Endothelial cell of umbilical vein (primary cell): ENCODE measurements at regions not wholly inside any gene's neighbourhood (a gene's known extent, or its start where the extent isn't known, plus 50 kb on each side); places are given as distances from the start of the nearest gene placed in this dataset.

ENCODE experiments used
- BruUV-seq: library from RNA; stranded (reverse); fragments of 400-500 nt; replicated peaks from 2 replicates; lab custom pipeline; 2021; lab: Mats Ljungman, UMichigan
- CTCF ChIA-PET: fragments of 300-600, 350-600 bp; sonication (Branson Sonifier 250); formaldehyde crosslinking; loops from one replicate; lab custom pipeline; 2021; ENCODE audit warnings: antibody characterized with exemption, inconsistent platforms; lab: Charles Lee
- POLR2A ChIA-PET: fragments of 300-600, 350-600 bp; sonication (Branson Sonifier 250); formaldehyde crosslinking; loops from one replicate; lab custom pipeline; 2021; ENCODE audit warnings: antibody characterized with exemption, inconsistent platforms; lab: Charles Lee
- DNase-seq: peaks from one replicate; pipeline ENCODE4 v3.0.0-alpha.2; 2011; ENCODE audit warnings: low read depth, low spot score
- FAIRE-seq: peaks from 2 replicates; lab custom pipeline; 2011; peaks lifted over from hg19 to GRCh38; lab: Jason Lieb, UNC
- H2AFZ ChIP-seq: 2 replicates; pipeline ENCODE4 v1.6.0; 2012; ENCODE audit warnings: low read depth, low read length, control low read depth, inconsistent platforms
- H3K27ac ChIP-seq: 2 replicates; pipeline ENCODE4 v1.5.1; 2011; ENCODE audit warnings: low read depth, mild to moderate bottlenecking, control low read depth, low read length, moderate library complexity; ENCODE audit not compliant: insufficient read depth
- H3K27me3 ChIP-seq, 2 experiments: 2 replicates each; pipeline versions ENCODE4 v1.6.0 to v1.6.1; 2011; ENCODE audit warnings: low read length in 2 of 2, mixed read lengths in 1 of 2; ENCODE audit not compliant: control insufficient read depth in 2 of 2, insufficient read depth in 2 of 2
- H3K36me3 ChIP-seq, 2 experiments: 2 replicates in 1 of 2; 3 replicates in 1 of 2; pipeline ENCODE4 v1.5.1; 2011; ENCODE audit warnings: low read length in 2 of 2, mild to moderate bottlenecking in 1 of 2, moderate library complexity in 1 of 2; ENCODE audit not compliant: control insufficient read depth in 2 of 2, insufficient read depth in 2 of 2; ENCODE audit errors: extremely low read depth in 1 of 2
- H3K4me1 ChIP-seq: 3 replicates; pipeline ENCODE4 v1.5.1; 2011; ENCODE audit warnings: mild to moderate bottlenecking, low read length; ENCODE audit not compliant: control insufficient read depth, insufficient read depth; ENCODE audit errors: extremely low read depth
- H3K4me2 ChIP-seq: 2 replicates; pipeline ENCODE4 v1.6.1; 2011; ENCODE audit warnings: low read length, control low read depth, mixed read lengths; ENCODE audit not compliant: insufficient read depth
- H3K4me3 ChIP-seq, 3 experiments: fragments of 200-600 bp in 1 of 3; sonication (generic), shearing (Covaris generic) in 1 of 3; replicated peaks in 1 of 3; 2 replicates each; pipeline ENCODE4 v1.5.1; 2011 to 2016; ENCODE audit warnings: control low read depth in 3 of 3, low read length in 3 of 3, mild to moderate bottlenecking in 2 of 3, inconsistent platforms in 1 of 3, low read depth in 1 of 3, moderate library complexity in 1 of 3; ENCODE audit not compliant: insufficient read depth in 1 of 3
- H3K79me2 ChIP-seq: 2 replicates; pipeline ENCODE4 v1.6.0; 2012; ENCODE audit warnings: low read length, inconsistent platforms; ENCODE audit not compliant: control insufficient read depth, insufficient read depth
- H3K9ac ChIP-seq: replicated peaks from 2 replicates; pipeline ENCODE3; 2011; ENCODE audit warnings: low read length, control low read depth; ENCODE audit not compliant: insufficient read depth; ENCODE audit errors: extremely low read depth
- H3K9me1 ChIP-seq: replicated peaks from 3 replicates; pipeline ENCODE4 v1.6.0; 2011; ENCODE audit warnings: mild to moderate bottlenecking, low read length; ENCODE audit not compliant: control insufficient read depth, insufficient read depth; ENCODE audit errors: extremely low read depth
- H3K9me3 ChIP-seq: replicated peaks from 2 replicates; pipeline ENCODE4 v1.5.1; 2012; ENCODE audit warnings: low read length, inconsistent platforms; ENCODE audit not compliant: control insufficient read depth, insufficient read depth
- H4K20me1 ChIP-seq: replicated peaks from 2 replicates; pipeline ENCODE3; 2011; ENCODE audit warnings: mild to moderate bottlenecking, low read length; ENCODE audit not compliant: control insufficient read depth, insufficient read depth; ENCODE audit errors: extremely low read depth
- EZH2 ChIP-seq: IDR thresholded peaks from 2 replicates; pipeline ENCODE4 v1.6.1; 2012; ENCODE audit warnings: borderline replicate concordance, low read depth, mild to moderate bottlenecking, moderate library complexity, low read length, inconsistent platforms; ENCODE audit not compliant: severe bottlenecking
- FOS ChIP-seq: IDR thresholded peaks from 2 replicates; pipeline ENCODE4 v1.6.1; 2011; ENCODE audit warnings: mild to moderate bottlenecking, low read length, moderate library complexity, borderline replicate concordance; ENCODE audit not compliant: insufficient read depth
- GATA2 ChIP-seq: IDR thresholded peaks from 2 replicates; pipeline ENCODE4 v1.7.0; 2011; ENCODE audit warnings: low read depth, mild to moderate bottlenecking, moderate library complexity, mixed read lengths, low read length; ENCODE audit not compliant: insufficient read length, insufficient read depth
- JUN ChIP-seq: IDR thresholded peaks from 2 replicates; pipeline ENCODE4 v1.6.1; 2011; ENCODE audit warnings: borderline replicate concordance, low read depth; ENCODE audit not compliant: insufficient read length, insufficient read depth
- MYC ChIP-seq: IDR thresholded peaks from one replicate; pipeline ENCODE4 v1.6.1; 2011; ENCODE audit warnings: mild to moderate bottlenecking, low read depth, low read length
- POLR2A ChIP-seq: IDR thresholded peaks from 2 replicates; pipeline ENCODE4 v1.6.1; 2012; ENCODE audit warnings: low read depth, mild to moderate bottlenecking, control low read depth, low read length
- POLR2AphosphoS5 ChIP-seq: IDR thresholded peaks from 2 replicates; pipeline ENCODE4 v1.6.1; 2012; ENCODE audit warnings: low read depth, mild to moderate bottlenecking, control low read depth, low read length, moderate library complexity; ENCODE audit not compliant: insufficient read depth
- dilution Hi-C: fragments of 300-500 bp; cut with MboI; formaldehyde crosslinking; loops from one replicate; pipeline ENCODE4 v1.15.0; 2019; ENCODE audit warnings: low sequenced_read_pairs; ENCODE audit not compliant: extremely low pct_ligation_motif_present
- intact Hi-C: fragments of 100-400 bp; cut with micrococcal nuclease; formaldehyde crosslinking; loops from one replicate; pipeline ENCODE4 v1.10.0; 2022
- TF ChIP-seq, protein P1 (sequence below), 2 donors: IDR thresholded peaks; 1 replicate in 1 of 2; 2 replicates in 1 of 2; pipeline ENCODE4 v1.5.1; 2011; ENCODE audit warnings: low read length in 2 of 2, mild to moderate bottlenecking in 2 of 2, moderate library complexity in 2 of 2, control low read depth in 1 of 2, inconsistent platforms in 1 of 2, low read depth in 1 of 2; ENCODE audit not compliant: insufficient read depth in 1 of 2; ENCODE audit errors: extremely low read depth in 1 of 2
- TF ChIP-seq, protein P2 (sequence below): IDR thresholded peaks from 2 replicates; pipeline ENCODE4 v1.6.1; 2011; ENCODE audit not compliant: insufficient read depth, insufficient read length

DNA sequence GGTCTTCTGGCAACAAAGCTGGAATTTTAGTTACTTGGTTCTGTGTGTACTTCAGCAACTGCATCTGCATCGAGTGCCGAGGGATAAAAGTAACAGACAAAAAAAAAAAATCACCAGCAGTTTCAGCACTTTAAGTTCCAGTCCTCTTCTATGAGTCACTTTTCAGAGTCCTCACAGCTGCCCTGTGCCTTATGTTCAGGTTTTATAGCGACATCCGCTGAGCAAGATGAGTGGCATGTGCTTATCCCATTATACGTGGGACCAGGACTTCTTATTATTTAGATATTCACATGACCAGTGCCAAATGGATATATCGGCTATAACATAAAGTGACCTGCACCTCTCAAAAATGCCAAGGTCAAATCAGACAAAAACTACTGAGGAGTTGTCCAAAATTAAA, 242.9 kb downstream of the FOXA2 start:
- POLR2A ChIA-PET: no interaction called here
- Histone ChIP-seq H3K4me3 (no peak overlapping the region), H3K27ac (no peak overlapping the region), H3K79me2 (no peaks in the 10 kb centered on the region), H2AFZ (no peak overlapping the region), H3K9me1 (no peaks in the 10 kb centered on the region), H3K4me1 (no peaks in the 10 kb centered on the region), H3K9me3 (no peaks in the 10 kb centered on the region), H3K9ac (no peak overlapping the region), H4K20me1 (no peaks in the 10 kb centered on the region), H3K27me3 (peaks cover 5 to 10% of the 10 kb centered on the region in 2 experiments), H3K36me3 (no peaks in the 10 kb centered on the region), H3K4me2 (no peak overlapping the region)
- dilution Hi-C loops (loop anchor here (25.0 kb wide), 1 partner anchor 346 kb away; no protein-coding TSS in a partner anchor), intact Hi-C loops (no loop called here)
- CTCF ChIA-PET: interaction anchor here (1.0 to 5.8 kb wide), 4 partner anchors 8 to 999 kb away, joined by 3 to 136 read pairs (median 8); no protein-coding TSS in a partner anchor
- TF ChIP-seq JUN (no peak), FOS (no peak), MYC (no peak), EZH2 (no peak), POLR2A (no peak), GATA2 (no peak), POLR2AphosphoS5 (no peak)
- TF ChIP-seq, protein P1, sequence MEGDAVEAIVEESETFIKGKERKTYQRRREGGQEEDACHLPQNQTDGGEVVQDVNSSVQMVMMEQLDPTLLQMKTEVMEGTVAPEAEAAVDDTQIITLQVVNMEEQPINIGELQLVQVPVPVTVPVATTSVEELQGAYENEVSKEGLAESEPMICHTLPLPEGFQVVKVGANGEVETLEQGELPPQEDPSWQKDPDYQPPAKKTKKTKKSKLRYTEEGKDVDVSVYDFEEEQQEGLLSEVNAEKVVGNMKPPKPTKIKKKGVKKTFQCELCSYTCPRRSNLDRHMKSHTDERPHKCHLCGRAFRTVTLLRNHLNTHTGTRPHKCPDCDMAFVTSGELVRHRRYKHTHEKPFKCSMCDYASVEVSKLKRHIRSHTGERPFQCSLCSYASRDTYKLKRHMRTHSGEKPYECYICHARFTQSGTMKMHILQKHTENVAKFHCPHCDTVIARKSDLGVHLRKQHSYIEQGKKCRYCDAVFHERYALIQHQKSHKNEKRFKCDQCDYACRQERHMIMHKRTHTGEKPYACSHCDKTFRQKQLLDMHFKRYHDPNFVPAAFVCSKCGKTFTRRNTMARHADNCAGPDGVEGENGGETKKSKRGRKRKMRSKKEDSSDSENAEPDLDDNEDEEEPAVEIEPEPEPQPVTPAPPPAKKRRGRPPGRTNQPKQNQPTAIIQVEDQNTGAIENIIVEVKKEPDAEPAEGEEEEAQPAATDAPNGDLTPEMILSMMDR (IDR thresholded peaks at IDR 0.05; ENCODE audit: extremely low read depth in 1 of 2, insufficient read depth in 1 of 2, low read depth in 1 of 2, low read length in 2 of 2): no peak
- TF ChIP-seq, protein P2, sequence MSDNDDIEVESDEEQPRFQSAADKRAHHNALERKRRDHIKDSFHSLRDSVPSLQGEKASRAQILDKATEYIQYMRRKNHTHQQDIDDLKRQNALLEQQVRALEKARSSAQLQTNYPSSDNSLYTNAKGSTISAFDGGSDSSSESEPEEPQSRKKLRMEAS: no peak
- no TSS peak for BruUV-seq
- no peak for DNase-seq
- no peak for FAIRE-seq
